ENCODE measurements at regions not wholly inside any gene's neighbourhood (a gene's known extent, or its start where the extent isn't known, plus 50 kb on each side); places are given as distances from the start of the nearest gene placed in this dataset.

DNA sequence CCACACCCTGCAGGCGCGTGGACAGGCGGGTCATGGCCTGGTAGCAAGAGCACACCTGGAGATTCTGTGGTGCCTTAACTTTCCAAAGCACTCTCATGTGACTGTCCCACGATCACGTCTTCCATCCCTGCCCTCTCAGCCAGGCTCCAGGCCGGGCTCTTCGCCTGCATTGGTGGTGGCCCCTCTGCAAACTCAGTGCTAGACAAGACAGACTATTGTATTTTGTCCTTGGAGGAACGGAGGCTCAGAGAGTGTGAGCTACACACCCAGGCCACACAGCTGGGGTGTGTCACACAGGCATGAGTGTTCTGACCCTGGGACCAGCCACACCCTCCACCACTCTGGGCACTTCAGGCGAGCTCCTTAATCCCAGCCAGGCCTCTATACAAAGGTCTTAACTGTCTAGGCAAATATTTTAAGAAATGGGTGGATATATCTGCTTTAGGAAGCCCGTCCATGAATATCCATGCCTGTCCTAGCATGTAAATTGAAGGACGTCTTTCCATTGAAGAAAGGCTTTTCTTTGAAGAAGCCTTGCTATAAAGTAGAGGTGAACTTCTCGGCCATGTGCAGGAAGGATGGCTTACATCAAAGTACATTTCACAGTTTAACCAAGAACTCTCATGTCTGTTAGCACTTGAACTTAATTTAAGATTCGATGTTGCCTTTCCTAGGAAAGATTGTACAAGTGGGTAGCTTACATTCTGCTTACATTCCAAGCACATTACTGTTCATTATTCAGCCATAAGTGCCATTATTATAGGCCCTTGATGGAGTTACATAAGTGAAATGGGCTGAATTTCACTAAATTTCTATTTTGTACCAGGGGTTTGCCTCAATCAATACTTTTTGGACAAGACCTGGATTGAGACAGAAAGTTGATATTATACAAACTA, 263.9 kb downstream of the DLL1 start:
- peak overlapping the region; percentile 14 to 69 (median 46) for H3K27ac ChIP-seq
- TF ChIP-seq POLR2A (IDR thresholded peaks at IDR 0.05), result no peak
- TF ChIP-seq, protein P1, sequence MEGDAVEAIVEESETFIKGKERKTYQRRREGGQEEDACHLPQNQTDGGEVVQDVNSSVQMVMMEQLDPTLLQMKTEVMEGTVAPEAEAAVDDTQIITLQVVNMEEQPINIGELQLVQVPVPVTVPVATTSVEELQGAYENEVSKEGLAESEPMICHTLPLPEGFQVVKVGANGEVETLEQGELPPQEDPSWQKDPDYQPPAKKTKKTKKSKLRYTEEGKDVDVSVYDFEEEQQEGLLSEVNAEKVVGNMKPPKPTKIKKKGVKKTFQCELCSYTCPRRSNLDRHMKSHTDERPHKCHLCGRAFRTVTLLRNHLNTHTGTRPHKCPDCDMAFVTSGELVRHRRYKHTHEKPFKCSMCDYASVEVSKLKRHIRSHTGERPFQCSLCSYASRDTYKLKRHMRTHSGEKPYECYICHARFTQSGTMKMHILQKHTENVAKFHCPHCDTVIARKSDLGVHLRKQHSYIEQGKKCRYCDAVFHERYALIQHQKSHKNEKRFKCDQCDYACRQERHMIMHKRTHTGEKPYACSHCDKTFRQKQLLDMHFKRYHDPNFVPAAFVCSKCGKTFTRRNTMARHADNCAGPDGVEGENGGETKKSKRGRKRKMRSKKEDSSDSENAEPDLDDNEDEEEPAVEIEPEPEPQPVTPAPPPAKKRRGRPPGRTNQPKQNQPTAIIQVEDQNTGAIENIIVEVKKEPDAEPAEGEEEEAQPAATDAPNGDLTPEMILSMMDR (IDR thresholded peaks at IDR 0.05), result no peak
- DNase-seq, result no peak
- peaks cover 4 to 55% (median 24%) of the 10 kb centered on the region in 3 donors for H3K4me1 ChIP-seq
- no peak overlapping the region for H3K4me3 ChIP-seq
- WGBS, 2 donors, result 42 to 53% methylated on average over 5 to 11 of the region's 13 CpGs
- H3K27me3 ChIP-seq, result peaks cover 0 to 88% (median 0%) of the 10 kb centered on the region in 4 donors
- H3K36me3 ChIP-seq, result no peaks in the 10 kb centered on the region
- intact Hi-C loops (cut with DNase I), result no loop called here
- no peaks in the 10 kb centered on the region for H3K9me3 ChIP-seq

DNA sequence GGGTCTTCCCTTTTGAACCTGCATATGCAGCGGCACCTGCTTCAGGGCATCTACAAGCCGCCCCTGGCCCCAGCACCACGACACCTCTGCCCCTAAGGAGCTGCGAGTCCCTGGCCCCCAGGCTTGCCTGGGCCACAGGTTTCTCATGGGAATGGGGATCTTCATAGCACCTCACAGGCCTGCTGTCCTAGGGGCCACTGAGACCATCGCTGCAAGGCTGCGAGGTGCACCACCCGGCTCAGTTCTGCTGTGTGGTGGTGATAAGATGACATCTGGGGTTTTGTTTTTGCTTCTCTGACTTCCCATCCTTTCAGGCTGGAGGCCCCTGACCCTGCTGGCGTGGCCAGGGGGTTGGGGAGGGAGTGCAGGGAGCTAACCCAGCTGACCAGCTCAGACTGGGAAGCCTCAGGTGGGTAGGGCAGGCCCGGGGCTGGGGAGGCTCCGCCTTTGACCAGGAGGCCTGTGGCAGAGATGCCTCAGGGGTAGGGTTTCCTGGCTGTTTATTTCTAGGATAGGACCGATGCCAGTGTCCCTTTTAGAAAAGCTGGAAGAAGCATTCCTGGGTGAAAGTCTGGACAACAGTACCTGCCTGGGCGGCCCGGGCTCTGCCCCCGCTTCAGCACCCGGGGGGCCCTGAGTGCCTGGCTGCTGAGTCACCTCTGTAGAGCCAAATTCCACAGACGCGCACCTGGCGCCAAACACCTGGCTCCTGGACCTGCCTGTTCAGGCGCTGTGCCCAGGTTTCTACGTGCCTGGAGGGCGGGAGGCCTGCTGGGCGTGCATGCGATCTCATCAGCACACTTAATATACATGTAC, 264.7 kb downstream of the DLL1 start:
- H3K36me3 ChIP-seq, result no peaks in the 10 kb centered on the region
- intact Hi-C loops (cut with DNase I), result no loop called here
- H3K4me1 ChIP-seq, result peaks cover 4 to 49% (median 24%) of the 10 kb centered on the region in 3 donors
- no peak overlapping the region for H3K4me3 ChIP-seq
- peak overlapping the region; percentile 43 to 69 (median 56) for H3K27ac ChIP-seq
- peaks cover 0 to 88% (median 0%) of the 10 kb centered on the region in 4 donors for H3K27me3 ChIP-seq
- TF ChIP-seq, protein P1 (IDR thresholded peaks at IDR 0.05), result no peak
- no peak for TF ChIP-seq POLR2A (IDR thresholded peaks at IDR 0.05)
- no peaks in the 10 kb centered on the region for H3K9me3 ChIP-seq
- no peak for DNase-seq
- 49 to 72% methylated on average over 5 to 9 of the region's 23 CpGs for WGBS, 2 donors

DNA sequence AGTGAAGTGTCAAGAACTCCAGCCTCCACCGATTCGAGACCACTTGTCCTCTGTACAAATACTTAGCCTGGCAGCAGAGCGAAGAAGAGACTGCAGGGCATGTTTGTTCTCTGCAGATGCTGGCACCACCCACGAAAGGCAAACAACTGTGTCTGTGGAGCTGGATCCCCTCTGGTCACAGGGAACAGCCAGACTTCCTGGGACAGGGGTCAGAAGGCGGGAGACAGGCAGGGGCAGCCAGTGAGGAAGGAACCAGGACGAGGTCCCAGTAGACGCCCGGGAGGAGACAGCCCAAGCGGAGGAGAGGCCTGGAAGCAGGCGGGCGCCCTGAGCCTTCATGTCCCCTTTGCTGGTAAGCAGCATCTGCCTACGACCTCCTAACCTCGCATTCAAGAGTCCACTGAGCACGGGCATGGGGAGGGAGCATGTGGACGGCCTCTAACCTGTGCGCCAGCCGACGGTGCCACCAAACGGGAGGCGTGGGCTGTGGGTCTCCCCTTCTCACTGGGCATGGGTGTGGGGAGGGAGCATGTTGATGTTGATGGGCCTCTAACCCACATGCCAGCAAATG, 265.5 kb downstream of the DLL1 start:
- H3K4me1 ChIP-seq, result peaks cover 0 to 42% (median 19%) of the 10 kb centered on the region in 3 donors
- TF ChIP-seq, protein P1 (IDR thresholded peaks at IDR 0.05), result no peak
- no peak for TF ChIP-seq POLR2A (IDR thresholded peaks at IDR 0.05)
- H3K27me3 ChIP-seq, result peaks cover 0 to 86% (median 0%) of the 10 kb centered on the region in 4 donors
- WGBS, 2 donors, result 66 to 74% methylated on average over 8 to 18 of the region's 20 CpGs
- H3K27ac ChIP-seq, result peak overlapping the region; percentile 16 to 73 (median 66)
- no peak for DNase-seq
- intact Hi-C loops (cut with DNase I), result no loop called here
- no peaks in the 10 kb centered on the region for H3K36me3 ChIP-seq
- no peaks in the 10 kb centered on the region for H3K9me3 ChIP-seq
- H3K4me3 ChIP-seq, result no peak overlapping the region

DNA sequence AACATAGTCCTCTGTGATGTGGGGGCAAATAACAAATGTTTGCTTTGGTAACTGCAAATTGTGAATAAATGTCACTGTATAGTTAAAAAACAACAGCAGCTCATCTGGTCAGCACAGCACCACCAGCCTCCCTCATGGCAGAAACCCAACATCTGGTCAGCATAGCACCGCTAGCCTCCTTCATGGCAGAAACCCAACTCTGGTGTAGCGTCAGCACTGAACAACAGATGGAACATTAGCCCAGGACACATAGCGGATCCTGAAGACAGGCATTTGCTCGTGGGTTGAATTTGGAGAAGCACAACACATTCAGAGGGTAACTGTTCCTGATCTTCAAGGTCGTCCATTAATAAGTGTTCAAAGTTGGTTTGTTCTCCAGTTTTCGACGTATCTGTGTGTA, 265.9 kb downstream of the DLL1 start:
- intact Hi-C loops (cut with DNase I), result no loop called here
- peak overlapping the region; percentile 16 to 73 (median 66) for H3K27ac ChIP-seq
- no peak overlapping the region for H3K4me3 ChIP-seq
- no peaks in the 10 kb centered on the region for H3K36me3 ChIP-seq
- H3K4me1 ChIP-seq, result peaks cover 0 to 40% (median 19%) of the 10 kb centered on the region in 3 donors
- DNase-seq, result no peak
- 41 to 61% methylated on average over 7 of the region's 7 CpGs for WGBS, 2 donors
- H3K9me3 ChIP-seq, result no peaks in the 10 kb centered on the region
- peaks cover 0 to 81% (median 0%) of the 10 kb centered on the region in 4 donors for H3K27me3 ChIP-seq
- no peak for TF ChIP-seq POLR2A (IDR thresholded peaks at IDR 0.05)
- TF ChIP-seq, protein P1 (IDR thresholded peaks at IDR 0.05), result no peak
